Trophoblast cell (in vitro differentiated cells and primary cell): ENCODE measurements at regions not wholly inside any gene's neighbourhood (a gene's known extent, or its start where the extent isn't known, plus 50 kb on each side); places are given as distances from the start of the nearest gene placed in this dataset.

Experiments used
- DNase-seq, 2 donors: peaks; one replicate each; pipeline ENCODE4 v3.0.0-alpha.2; 2016
- H2AFZ ChIP-seq: 2 replicates; pipeline ENCODE4 v1.6.1; 2013; ENCODE audit warnings: low read length, moderate library complexity, mild to moderate bottlenecking; ENCODE audit not compliant: insufficient read depth, poor library complexity
- H2AK5ac ChIP-seq: 2 replicates; pipeline ENCODE4 v1.6.1; 2013; ENCODE audit warnings: mild to moderate bottlenecking, low read length
- H2BK120ac ChIP-seq: 2 replicates; pipeline ENCODE4 v1.6.1; 2013; ENCODE audit warnings: low read length, mild to moderate bottlenecking, moderate library complexity; ENCODE audit not compliant: insufficient read depth, poor library complexity
- H2BK12ac ChIP-seq: 2 replicates; pipeline ENCODE4 v1.6.1; 2013; ENCODE audit warnings: mild to moderate bottlenecking, low read length, moderate library complexity
- H2BK5ac ChIP-seq: 2 replicates; pipeline ENCODE4 v1.6.1; 2013; ENCODE audit warnings: low read length, low read depth, moderate library complexity, mild to moderate bottlenecking; ENCODE audit not compliant: poor library complexity
- H3K14ac ChIP-seq: 2 replicates; pipeline ENCODE4 v1.6.1; 2013; ENCODE audit warnings: mild to moderate bottlenecking, low read length
- H3K18ac ChIP-seq: 2 replicates; pipeline ENCODE4 v1.6.1; 2013; ENCODE audit warnings: mild to moderate bottlenecking, low read length
- H3K23ac ChIP-seq: 2 replicates; pipeline ENCODE4 v1.6.1; 2013; ENCODE audit warnings: low read length
- H3K27ac ChIP-seq: 2 replicates; pipeline ENCODE4 v1.5.1; 2013; ENCODE audit warnings: low read depth, mild to moderate bottlenecking, inconsistent platforms, low read length, moderate library complexity
- H3K27me3 ChIP-seq: 2 replicates; pipeline ENCODE4 v1.6.1; 2013; ENCODE audit warnings: inconsistent platforms, mild to moderate bottlenecking, low read length, moderate library complexity; ENCODE audit not compliant: insufficient read depth
- H3K36me3 ChIP-seq, 2 experiments: 1 replicate in 1 of 2; 2 replicates in 1 of 2; pipeline ENCODE4 v1.6.1; 2013; ENCODE audit warnings: low read length in 2 of 2, mild to moderate bottlenecking in 2 of 2, moderate library complexity in 1 of 2; ENCODE audit not compliant: insufficient read depth in 2 of 2, control insufficient read depth in 1 of 2
- H3K4ac ChIP-seq: 2 replicates; pipeline ENCODE4 v1.6.1; 2013; ENCODE audit warnings: low read depth, mild to moderate bottlenecking, low read length, moderate library complexity
- H3K4me1 ChIP-seq, 2 experiments: 1 replicate in 1 of 2; 2 replicates in 1 of 2; pipeline ENCODE4 v1.6.1; 2013; ENCODE audit warnings: low read length in 2 of 2, mild to moderate bottlenecking in 2 of 2, moderate library complexity in 1 of 2; ENCODE audit not compliant: insufficient read depth in 2 of 2, control insufficient read depth in 1 of 2
- H3K4me2 ChIP-seq: 2 replicates; pipeline ENCODE4 v1.6.1; 2013; ENCODE audit warnings: inconsistent platforms, mild to moderate bottlenecking, low read length, moderate library complexity
- H3K4me3 ChIP-seq: 2 replicates; pipeline ENCODE4 v1.5.1; 2013; ENCODE audit warnings: mild to moderate bottlenecking, low read depth, low read length, inconsistent platforms
- H3K79me1 ChIP-seq: one replicate; pipeline ENCODE4 v1.6.1; 2013; ENCODE audit warnings: low read length
- H3K79me2 ChIP-seq: 2 replicates; pipeline ENCODE4 v1.6.1; 2013; ENCODE audit warnings: low read length, mild to moderate bottlenecking; ENCODE audit not compliant: control insufficient read depth, insufficient read depth, poor library complexity
- H3K9ac ChIP-seq: 2 replicates; pipeline ENCODE4 v1.6.1; 2013; ENCODE audit warnings: mild to moderate bottlenecking, low read length
- H3K9me3 ChIP-seq: 2 replicates; pipeline ENCODE4 v1.6.1; 2013; ENCODE audit warnings: low read depth, mild to moderate bottlenecking, control low read depth, inconsistent platforms, low read length; ENCODE audit not compliant: insufficient read depth
- H4K12ac ChIP-seq: 2 replicates; pipeline ENCODE4 v1.6.1; 2013; ENCODE audit warnings: low read depth, mild to moderate bottlenecking, low read length, moderate library complexity
- H4K8ac ChIP-seq: 2 replicates; pipeline ENCODE4 v1.6.1; 2013; ENCODE audit warnings: low read depth, mild to moderate bottlenecking, low read length, moderate library complexity
- H4K91ac ChIP-seq: one replicate; pipeline ENCODE4 v1.6.1; 2013; ENCODE audit warnings: low read depth, mild to moderate bottlenecking, low read length, moderate library complexity
- WGBS: extraction: QIAGEN DNeasy Blood & Tissue Kit; methylation state at CpG from one replicate; pipeline ENCODE4 v1.1.7; 2013; ENCODE audit warnings: missing lambda C conversion rate; ENCODE audit not compliant: insufficient read length, insufficient coverage; ENCODE audit errors: extremely low coverage; 5-methylcytosine and 5-hydroxymethylcytosine counted together

DNA sequence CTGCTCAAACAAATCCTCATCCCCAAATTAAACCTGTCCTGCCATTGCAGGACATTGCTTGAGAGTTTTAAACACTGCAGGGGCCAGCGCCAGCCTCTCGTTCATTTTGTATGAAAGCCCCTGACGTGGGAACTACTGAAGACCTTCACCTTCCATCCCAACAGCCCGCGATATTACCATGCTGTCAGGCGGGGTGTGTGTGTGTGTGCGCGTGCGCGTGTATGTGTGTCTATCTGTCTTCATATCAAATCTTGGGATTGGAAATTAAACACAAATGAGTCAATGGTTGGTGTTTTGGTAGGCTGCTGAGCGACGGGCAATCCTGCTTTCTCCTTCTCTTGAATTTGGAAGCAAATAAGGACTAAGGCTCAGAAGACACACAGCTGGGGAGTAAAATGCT is 776.9 kb downstream of the TBC1D22A start:
- Histone ChIP-seq H3K4me1 (no peaks in the 10 kb centered on the region), H3K36me3 (no peaks in the 10 kb centered on the region), H4K91ac (no peak overlapping the region), H3K4me2 (no peak overlapping the region), H3K18ac (no peak overlapping the region), H3K4ac (no peak overlapping the region), H3K9ac (no peak overlapping the region), H4K12ac (no peak overlapping the region), H2BK5ac (no peak overlapping the region), H2AFZ (no peak overlapping the region), H3K23ac (no peak overlapping the region), H3K27me3 (no peaks in the 10 kb centered on the region), H2BK12ac (no peak overlapping the region), H3K14ac (no peak overlapping the region), H2AK5ac (no peak overlapping the region), H3K79me1 (no peaks in the 10 kb centered on the region), H4K8ac (no peak overlapping the region), H3K79me2 (no peaks in the 10 kb centered on the region), H2BK120ac (no peak overlapping the region), H3K4me3 (no peak overlapping the region), H3K9me3 (peaks cover 36% of the 10 kb centered on the region), H3K27ac (no peak overlapping the region)
- no CpG with 5 or more reads among the region's 12 CpGs for WGBS
- DNase-seq, result no peak

DNA sequence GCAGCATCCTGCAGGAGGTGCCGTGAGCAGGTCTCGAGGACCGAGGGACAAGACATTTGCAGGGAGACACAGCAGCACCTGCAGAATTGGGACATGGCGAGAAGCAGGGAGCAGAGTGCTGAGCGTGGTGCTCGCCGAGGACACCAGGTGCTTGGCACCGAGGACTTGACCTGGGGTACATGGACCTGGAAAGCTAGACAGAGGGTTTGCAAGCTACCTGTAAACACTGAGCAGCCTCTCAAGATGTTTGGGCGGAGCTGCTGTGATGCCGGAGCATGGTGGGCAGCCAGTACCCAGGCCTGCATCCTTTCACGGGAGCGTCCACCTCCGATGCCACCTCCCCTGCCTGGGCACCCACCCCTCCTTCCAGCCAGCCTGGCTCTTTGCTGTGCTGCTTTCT is 773.2 kb downstream of the TBC1D22A start:
- Histone ChIP-seq H3K27ac (no peak overlapping the region), H3K4me1 (no peaks in the 10 kb centered on the region), H2BK120ac (no peak overlapping the region), H4K8ac (no peak overlapping the region), H3K4me2 (no peak overlapping the region), H3K14ac (no peak overlapping the region), H2AK5ac (no peak overlapping the region), H4K91ac (no peak overlapping the region), H3K27me3 (no peaks in the 10 kb centered on the region), H3K9me3 (peaks cover 45% of the 10 kb centered on the region), H3K36me3 (no peaks in the 10 kb centered on the region), H2BK5ac (no peak overlapping the region), H3K4ac (no peak overlapping the region), H3K79me2 (no peaks in the 10 kb centered on the region), H3K79me1 (no peaks in the 10 kb centered on the region), H3K9ac (no peak overlapping the region), H4K12ac (no peak overlapping the region), H3K23ac (no peak overlapping the region), H3K4me3 (no peak overlapping the region), H3K18ac (no peak overlapping the region), H2BK12ac (no peak overlapping the region), H2AFZ (no peak overlapping the region)
- no CpG with 5 or more reads among the region's 13 CpGs for WGBS
- DNase-seq, result no peak

DNA sequence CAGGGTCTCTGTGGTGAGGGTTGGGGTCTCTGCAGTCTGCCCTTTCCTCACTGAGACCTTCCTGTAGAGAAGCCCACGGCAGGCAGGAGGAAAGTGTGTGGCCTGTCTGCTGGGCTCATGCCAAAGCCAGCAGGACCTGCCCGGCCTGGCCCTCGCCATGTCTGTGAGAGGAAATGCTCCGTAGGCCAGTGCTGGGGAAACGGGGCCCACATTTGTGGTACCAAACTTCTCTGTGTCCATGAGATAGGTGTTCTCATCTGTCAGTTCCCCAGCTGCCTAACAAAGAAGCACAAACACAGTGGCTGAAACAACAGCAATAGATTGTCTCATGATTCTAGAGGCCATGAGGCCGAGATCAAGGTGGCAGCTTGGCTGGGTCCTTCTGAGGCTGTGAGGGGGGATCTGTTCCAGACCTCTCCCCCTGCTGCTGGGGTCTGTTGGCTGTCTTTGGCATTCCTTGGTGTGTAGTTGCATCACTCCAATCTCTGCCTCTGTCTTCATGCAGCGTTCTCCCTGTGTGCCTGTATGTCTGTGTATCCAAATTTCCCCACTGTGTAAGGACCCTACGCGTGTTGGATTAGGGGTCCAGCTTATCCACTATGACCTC is 772.5 kb downstream of the TBC1D22A start:
- no peak overlapping the region for H2AFZ ChIP-seq
- H3K27ac ChIP-seq, result no peak overlapping the region
- H3K4me3 ChIP-seq, result no peak overlapping the region
- H2BK12ac ChIP-seq, result no peak overlapping the region
- H4K91ac ChIP-seq, result no peak overlapping the region
- no peaks in the 10 kb centered on the region for H3K27me3 ChIP-seq
- H3K9ac ChIP-seq, result no peak overlapping the region
- H3K9me3 ChIP-seq, result peaks cover 42% of the 10 kb centered on the region
- no peak overlapping the region for H3K23ac ChIP-seq
- H3K79me1 ChIP-seq, result no peaks in the 10 kb centered on the region
- no peak overlapping the region for H3K4ac ChIP-seq
- no peak overlapping the region for H3K18ac ChIP-seq
- no peaks in the 10 kb centered on the region for H3K79me2 ChIP-seq
- no peak overlapping the region for H3K4me2 ChIP-seq
- H2BK5ac ChIP-seq, result no peak overlapping the region
- H3K14ac ChIP-seq, result no peak overlapping the region
- WGBS, result no CpG with 5 or more reads among the region's 9 CpGs
- no peak for DNase-seq
- H4K8ac ChIP-seq, result no peak overlapping the region
- no peak overlapping the region for H2BK120ac ChIP-seq
- no peaks in the 10 kb centered on the region for H3K4me1 ChIP-seq
- no peaks in the 10 kb centered on the region for H3K36me3 ChIP-seq
- no peak overlapping the region for H4K12ac ChIP-seq
- no peak overlapping the region for H2AK5ac ChIP-seq

DNA sequence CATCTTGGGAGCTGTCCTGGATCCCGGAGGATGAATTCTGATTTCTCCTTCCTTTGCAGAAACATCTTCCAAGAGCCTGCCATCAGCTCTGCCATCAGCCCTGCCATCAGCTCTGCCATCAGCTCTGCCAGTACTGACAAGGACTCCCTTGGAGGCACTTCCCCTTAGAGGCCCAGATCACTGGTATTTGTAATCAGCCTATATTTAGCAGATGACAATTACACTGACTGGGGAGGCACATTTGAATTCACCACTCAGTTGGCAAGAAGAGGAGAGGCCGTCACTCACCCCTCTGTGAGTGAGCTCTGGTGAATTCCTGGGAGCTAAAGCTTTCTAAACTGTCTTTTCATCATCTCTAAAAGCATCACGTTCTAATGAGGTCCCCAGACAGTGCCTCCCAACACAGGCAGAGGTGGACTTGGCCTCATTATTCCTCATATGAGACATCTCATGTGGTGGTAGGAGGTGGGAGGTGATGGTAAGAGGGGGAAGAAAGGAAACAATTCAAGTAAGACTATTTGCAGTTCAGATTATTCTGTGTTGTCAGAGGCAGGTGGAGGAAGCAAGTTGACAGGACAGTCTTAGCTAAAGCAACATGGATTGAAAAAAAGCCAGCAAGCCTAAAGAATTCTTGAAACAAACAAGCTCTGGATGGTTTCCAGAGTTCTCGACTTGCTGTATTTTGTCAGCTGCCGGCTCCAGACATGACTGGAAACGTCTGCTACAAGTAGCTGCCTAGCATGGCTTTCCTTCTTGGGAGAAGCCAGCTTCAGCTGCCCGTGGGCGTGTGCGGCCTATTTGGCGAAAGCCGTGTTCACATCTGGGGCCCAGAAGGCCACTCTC is 771.7 kb downstream of the TBC1D22A start:
- H3K9me3 ChIP-seq, result peaks cover 35% of the 10 kb centered on the region
- H3K4me2 ChIP-seq, result no peak overlapping the region
- H2AFZ ChIP-seq, result no peak overlapping the region
- H2BK5ac ChIP-seq, result no peak overlapping the region
- H3K79me2 ChIP-seq, result no peaks in the 10 kb centered on the region
- no peak overlapping the region for H3K18ac ChIP-seq
- H2BK12ac ChIP-seq, result no peak overlapping the region
- H4K8ac ChIP-seq, result no peak overlapping the region
- no peak overlapping the region for H4K91ac ChIP-seq
- no peak overlapping the region for H3K4ac ChIP-seq
- no peaks in the 10 kb centered on the region for H3K36me3 ChIP-seq
- H3K9ac ChIP-seq, result no peak overlapping the region
- H3K4me1 ChIP-seq, result no peaks in the 10 kb centered on the region
- H3K27me3 ChIP-seq, result no peaks in the 10 kb centered on the region
- H3K79me1 ChIP-seq, result no peaks in the 10 kb centered on the region
- no peak for DNase-seq
- no peak overlapping the region for H3K27ac ChIP-seq
- no CpG with 5 or more reads among the region's 11 CpGs for WGBS
- H3K4me3 ChIP-seq, result no peak overlapping the region
- no peak overlapping the region for H3K14ac ChIP-seq
- no peak overlapping the region for H2AK5ac ChIP-seq
- no peak overlapping the region for H2BK120ac ChIP-seq
- H3K23ac ChIP-seq, result no peak overlapping the region
- no peak overlapping the region for H4K12ac ChIP-seq
